Neural crest cell (in vitro differentiated cells): ENCODE measurements at regions not wholly inside any gene's neighbourhood (a gene's known extent, or its start where the extent isn't known, plus 50 kb on each side); places are given as distances from the start of the nearest gene placed in this dataset.
"Not testable (repeated sequence)": the region's sequence is repeated elsewhere in the genome, so short reads cannot be mapped to it uniquely, and the experiment has no call there.

Experiments
- DNase-seq: peaks from one replicate; pipeline ENCODE4 v3.0.0; 2021; ENCODE audit warnings: low read depth, mixed read lengths, low spot score
- H3K27ac Mint-ChIP-seq: one replicate; pipeline ENCODE4 v1.8.0; 2021; ENCODE audit warnings: mild to moderate bottlenecking, mixed read lengths; ENCODE audit not compliant: unreplicated experiment
- H3K27me3 Mint-ChIP-seq: 2 replicates; pipeline ENCODE4 v1.8.0; 2021; ENCODE audit warnings: low read depth, mild to moderate bottlenecking, mixed read lengths
- H3K36me3 Mint-ChIP-seq: 2 replicates; pipeline ENCODE4 v1.8.0; 2021; ENCODE audit warnings: low read depth, mild to moderate bottlenecking, mixed read lengths
- H3K4me1 Mint-ChIP-seq: 2 replicates; pipeline ENCODE4 v1.8.0; 2021; ENCODE audit warnings: mixed read lengths
- H3K4me3 Mint-ChIP-seq: one replicate; pipeline ENCODE4 v1.8.0; 2021; ENCODE audit warnings: mild to moderate bottlenecking, mixed read lengths
- H3K9me3 Mint-ChIP-seq: 2 replicates; pipeline ENCODE4 v1.8.0; 2021; ENCODE audit warnings: mixed read lengths
- CTCF ChIP-seq: fragments of 200-600 bp; sonication (generic); conservative IDR thresholded peaks from 2 replicates; pipeline ENCODE4 v1.5.0; 2021; ENCODE audit warnings: antibody characterized with exemption, mild to moderate bottlenecking

GRCh38 chr4:72715299-72715698 lies 146.3 kb upstream of the ADAMTS3 start:
- Mint-ChIP-seq H3K27me3 (no peaks in the 10 kb centered on the region), H3K4me1 (no peaks in the 10 kb centered on the region), H3K4me3 (no peak overlapping the region), H3K36me3 (no peaks in the 10 kb centered on the region), H3K9me3 (no peaks in the 10 kb centered on the region), H3K27ac (no peak overlapping the region)
- TF ChIP-seq CTCF, result no peak
- DNase-seq, result no peak

GRCh38 chr4:72714482-72715279 lies 145.7 kb upstream of the ADAMTS3 start:
- H3K27me3 Mint-ChIP-seq, result no peaks in the 10 kb centered on the region
- no peaks in the 10 kb centered on the region for H3K9me3 Mint-ChIP-seq
- no peaks in the 10 kb centered on the region for H3K4me1 Mint-ChIP-seq
- H3K27ac Mint-ChIP-seq, result no peak overlapping the region
- H3K36me3 Mint-ChIP-seq, result no peaks in the 10 kb centered on the region
- no peak for TF ChIP-seq CTCF
- DNase-seq, result no peak
- H3K4me3 Mint-ChIP-seq, result no peak overlapping the region

- no peaks in the 10 kb centered on the region for H3K36me3 Mint-ChIP-seq
- no peak for DNase-seq
- H3K4me1 Mint-ChIP-seq, result no peaks in the 10 kb centered on the region
- no peak for TF ChIP-seq CTCF
- no peak overlapping the region for H3K4me3 Mint-ChIP-seq
- H3K27ac Mint-ChIP-seq, result no peak overlapping the region
- no peaks in the 10 kb centered on the region for H3K9me3 Mint-ChIP-seq
- no peaks in the 10 kb centered on the region for H3K27me3 Mint-ChIP-seq
Observed at GRCh38 chr4:72712997-72713396, 144.0 kb upstream of the ADAMTS3 start.

- H3K4me1 Mint-ChIP-seq, result no peaks in the 10 kb centered on the region
- no peak for DNase-seq
- no peaks in the 10 kb centered on the region for H3K27me3 Mint-ChIP-seq
- no peaks in the 10 kb centered on the region for H3K36me3 Mint-ChIP-seq
- TF ChIP-seq CTCF, result no peak
- no peak overlapping the region for H3K4me3 Mint-ChIP-seq
- no peaks in the 10 kb centered on the region for H3K9me3 Mint-ChIP-seq
- H3K27ac Mint-ChIP-seq, result no peak overlapping the region
Observed at GRCh38 chr4:72709475-72709874, 140.5 kb upstream of the ADAMTS3 start.

GRCh38 chr4:72706684-72707083 lies 137.7 kb upstream of the ADAMTS3 start:
- no peaks in the 10 kb centered on the region for H3K27me3 Mint-ChIP-seq
- H3K36me3 Mint-ChIP-seq, result no peaks in the 10 kb centered on the region
- H3K4me3 Mint-ChIP-seq, result no peak overlapping the region
- DNase-seq, result no peak
- TF ChIP-seq CTCF, result no peak
- H3K4me1 Mint-ChIP-seq, result no peaks in the 10 kb centered on the region
- no peak overlapping the region for H3K27ac Mint-ChIP-seq
- no peaks in the 10 kb centered on the region for H3K9me3 Mint-ChIP-seq

- H3K36me3 Mint-ChIP-seq, H3K4me1 Mint-ChIP-seq, H3K4me3 Mint-ChIP-seq, H3K27me3 Mint-ChIP-seq, H3K9me3 Mint-ChIP-seq, DNase-seq: not testable (repeated sequence)
- H3K27ac Mint-ChIP-seq, result peak overlapping the region; percentile 53
Observed at GRCh38 chr4:72704925-72705640, 136.1 kb upstream of the ADAMTS3 start.
